Endothelial cell of umbilical vein (primary cell): ENCODE measurements at regions not wholly inside any gene's neighbourhood (a gene's known extent, or its start where the extent isn't known, plus 50 kb on each side); places are given as distances from the start of the nearest gene placed in this dataset.
A peak's percentile ranks its signal among the peaks of the same experiment; 100 is the strongest.

Experiments used
- BruUV-seq: library from RNA; stranded (reverse); fragments of 400-500 nt; replicated peaks from 2 replicates; lab custom pipeline; 2021; lab: Mats Ljungman, UMichigan
- CTCF ChIA-PET: fragments of 300-600, 350-600 bp; sonication (Branson Sonifier 250); formaldehyde crosslinking; loops from one replicate; lab custom pipeline; 2021; ENCODE audit warnings: antibody characterized with exemption, inconsistent platforms; lab: Charles Lee
- POLR2A ChIA-PET: fragments of 300-600, 350-600 bp; sonication (Branson Sonifier 250); formaldehyde crosslinking; loops from one replicate; lab custom pipeline; 2021; ENCODE audit warnings: antibody characterized with exemption, inconsistent platforms; lab: Charles Lee
- DNase-seq: peaks from one replicate; pipeline ENCODE4 v3.0.0-alpha.2; 2011; ENCODE audit warnings: low read depth, low spot score
- FAIRE-seq: peaks from 2 replicates; lab custom pipeline; 2011; peaks lifted over from hg19 to GRCh38; lab: Jason Lieb, UNC
- H2AFZ ChIP-seq: 2 replicates; pipeline ENCODE4 v1.6.0; 2012; ENCODE audit warnings: low read depth, low read length, control low read depth, inconsistent platforms
- H3K27ac ChIP-seq: 2 replicates; pipeline ENCODE4 v1.5.1; 2011; ENCODE audit warnings: low read depth, mild to moderate bottlenecking, control low read depth, low read length, moderate library complexity; ENCODE audit not compliant: insufficient read depth
- H3K27me3 ChIP-seq, 2 experiments: 2 replicates each; pipeline versions ENCODE4 v1.6.0 to v1.6.1; 2011; ENCODE audit warnings: low read length in 2 of 2, mixed read lengths in 1 of 2; ENCODE audit not compliant: control insufficient read depth in 2 of 2, insufficient read depth in 2 of 2
- H3K36me3 ChIP-seq, 2 experiments: 2 replicates in 1 of 2; 3 replicates in 1 of 2; pipeline ENCODE4 v1.5.1; 2011; ENCODE audit warnings: low read length in 2 of 2, mild to moderate bottlenecking in 1 of 2, moderate library complexity in 1 of 2; ENCODE audit not compliant: control insufficient read depth in 2 of 2, insufficient read depth in 2 of 2; ENCODE audit errors: extremely low read depth in 1 of 2
- H3K4me1 ChIP-seq: 3 replicates; pipeline ENCODE4 v1.5.1; 2011; ENCODE audit warnings: mild to moderate bottlenecking, low read length; ENCODE audit not compliant: control insufficient read depth, insufficient read depth; ENCODE audit errors: extremely low read depth
- H3K4me2 ChIP-seq: 2 replicates; pipeline ENCODE4 v1.6.1; 2011; ENCODE audit warnings: low read length, control low read depth, mixed read lengths; ENCODE audit not compliant: insufficient read depth
- H3K4me3 ChIP-seq, 3 experiments: fragments of 200-600 bp in 1 of 3; sonication (generic), shearing (Covaris generic) in 1 of 3; replicated peaks in 1 of 3; 2 replicates each; pipeline ENCODE4 v1.5.1; 2011 to 2016; ENCODE audit warnings: control low read depth in 3 of 3, low read length in 3 of 3, mild to moderate bottlenecking in 2 of 3, inconsistent platforms in 1 of 3, low read depth in 1 of 3, moderate library complexity in 1 of 3; ENCODE audit not compliant: insufficient read depth in 1 of 3
- H3K79me2 ChIP-seq: 2 replicates; pipeline ENCODE4 v1.6.0; 2012; ENCODE audit warnings: low read length, inconsistent platforms; ENCODE audit not compliant: control insufficient read depth, insufficient read depth
- H3K9ac ChIP-seq: replicated peaks from 2 replicates; pipeline ENCODE3; 2011; ENCODE audit warnings: low read length, control low read depth; ENCODE audit not compliant: insufficient read depth; ENCODE audit errors: extremely low read depth
- H3K9me1 ChIP-seq: replicated peaks from 3 replicates; pipeline ENCODE4 v1.6.0; 2011; ENCODE audit warnings: mild to moderate bottlenecking, low read length; ENCODE audit not compliant: control insufficient read depth, insufficient read depth; ENCODE audit errors: extremely low read depth
- H3K9me3 ChIP-seq: replicated peaks from 2 replicates; pipeline ENCODE4 v1.5.1; 2012; ENCODE audit warnings: low read length, inconsistent platforms; ENCODE audit not compliant: control insufficient read depth, insufficient read depth
- H4K20me1 ChIP-seq: replicated peaks from 2 replicates; pipeline ENCODE3; 2011; ENCODE audit warnings: mild to moderate bottlenecking, low read length; ENCODE audit not compliant: control insufficient read depth, insufficient read depth; ENCODE audit errors: extremely low read depth
- EZH2 ChIP-seq: IDR thresholded peaks from 2 replicates; pipeline ENCODE4 v1.6.1; 2012; ENCODE audit warnings: borderline replicate concordance, low read depth, mild to moderate bottlenecking, moderate library complexity, low read length, inconsistent platforms; ENCODE audit not compliant: severe bottlenecking
- FOS ChIP-seq: IDR thresholded peaks from 2 replicates; pipeline ENCODE4 v1.6.1; 2011; ENCODE audit warnings: mild to moderate bottlenecking, low read length, moderate library complexity, borderline replicate concordance; ENCODE audit not compliant: insufficient read depth
- GATA2 ChIP-seq: IDR thresholded peaks from 2 replicates; pipeline ENCODE4 v1.7.0; 2011; ENCODE audit warnings: low read depth, mild to moderate bottlenecking, moderate library complexity, mixed read lengths, low read length; ENCODE audit not compliant: insufficient read length, insufficient read depth
- JUN ChIP-seq: IDR thresholded peaks from 2 replicates; pipeline ENCODE4 v1.6.1; 2011; ENCODE audit warnings: borderline replicate concordance, low read depth; ENCODE audit not compliant: insufficient read length, insufficient read depth
- MYC ChIP-seq: IDR thresholded peaks from one replicate; pipeline ENCODE4 v1.6.1; 2011; ENCODE audit warnings: mild to moderate bottlenecking, low read depth, low read length
- POLR2A ChIP-seq: IDR thresholded peaks from 2 replicates; pipeline ENCODE4 v1.6.1; 2012; ENCODE audit warnings: low read depth, mild to moderate bottlenecking, control low read depth, low read length
- POLR2AphosphoS5 ChIP-seq: IDR thresholded peaks from 2 replicates; pipeline ENCODE4 v1.6.1; 2012; ENCODE audit warnings: low read depth, mild to moderate bottlenecking, control low read depth, low read length, moderate library complexity; ENCODE audit not compliant: insufficient read depth
- dilution Hi-C: fragments of 300-500 bp; cut with MboI; formaldehyde crosslinking; loops from one replicate; pipeline ENCODE4 v1.15.0; 2019; ENCODE audit warnings: low sequenced_read_pairs; ENCODE audit not compliant: extremely low pct_ligation_motif_present
- intact Hi-C: fragments of 100-400 bp; cut with micrococcal nuclease; formaldehyde crosslinking; loops from one replicate; pipeline ENCODE4 v1.10.0; 2022
- TF ChIP-seq, protein P1 (sequence below), 2 donors: IDR thresholded peaks; 1 replicate in 1 of 2; 2 replicates in 1 of 2; pipeline ENCODE4 v1.5.1; 2011; ENCODE audit warnings: low read length in 2 of 2, mild to moderate bottlenecking in 2 of 2, moderate library complexity in 2 of 2, control low read depth in 1 of 2, inconsistent platforms in 1 of 2, low read depth in 1 of 2; ENCODE audit not compliant: insufficient read depth in 1 of 2; ENCODE audit errors: extremely low read depth in 1 of 2
- TF ChIP-seq, protein P2 (sequence below): IDR thresholded peaks from 2 replicates; pipeline ENCODE4 v1.6.1; 2011; ENCODE audit not compliant: insufficient read depth, insufficient read length

DNA sequence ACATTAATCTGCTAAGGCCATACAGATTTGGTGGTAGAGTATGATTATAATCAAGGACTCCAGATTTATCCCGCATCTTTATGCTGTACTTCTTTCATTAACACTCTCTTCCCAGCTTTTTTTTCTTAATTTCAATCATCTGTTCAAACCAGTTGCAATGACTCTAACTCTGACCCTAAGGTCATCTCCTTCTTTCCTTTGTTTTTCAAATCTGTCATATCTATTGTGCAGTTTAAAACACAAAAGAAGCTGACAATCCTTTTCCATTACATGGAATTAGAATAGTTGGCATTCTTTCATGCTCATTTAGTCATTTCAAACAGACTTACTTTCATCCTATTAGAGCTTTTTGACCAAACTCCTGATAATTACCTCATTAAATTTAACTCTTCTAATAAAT is 53.6 kb upstream of the GRM5 start:
- FAIRE-seq (no peak), DNase-seq (peak; percentile 72)
- H3K4me2 ChIP-seq = no peak overlapping the region
- no peaks in the 10 kb centered on the region for H3K79me2 ChIP-seq
- H3K9me3 ChIP-seq = no peaks in the 10 kb centered on the region
- no peak overlapping the region for H3K9ac ChIP-seq
- dilution Hi-C loops (no loop called here), intact Hi-C loops (no loop called here)
- CTCF ChIA-PET = no interaction called here
- no peaks in the 10 kb centered on the region for H3K36me3 ChIP-seq
- no peak overlapping the region for H3K27ac ChIP-seq
- no peaks in the 10 kb centered on the region for H3K4me1 ChIP-seq
- TF ChIP-seq FOS (no peak), JUN (no peak), POLR2AphosphoS5 (no peak), EZH2 (no peak), POLR2A (no peak), MYC (no peak), GATA2 (no peak)
- TF ChIP-seq, protein P1, sequence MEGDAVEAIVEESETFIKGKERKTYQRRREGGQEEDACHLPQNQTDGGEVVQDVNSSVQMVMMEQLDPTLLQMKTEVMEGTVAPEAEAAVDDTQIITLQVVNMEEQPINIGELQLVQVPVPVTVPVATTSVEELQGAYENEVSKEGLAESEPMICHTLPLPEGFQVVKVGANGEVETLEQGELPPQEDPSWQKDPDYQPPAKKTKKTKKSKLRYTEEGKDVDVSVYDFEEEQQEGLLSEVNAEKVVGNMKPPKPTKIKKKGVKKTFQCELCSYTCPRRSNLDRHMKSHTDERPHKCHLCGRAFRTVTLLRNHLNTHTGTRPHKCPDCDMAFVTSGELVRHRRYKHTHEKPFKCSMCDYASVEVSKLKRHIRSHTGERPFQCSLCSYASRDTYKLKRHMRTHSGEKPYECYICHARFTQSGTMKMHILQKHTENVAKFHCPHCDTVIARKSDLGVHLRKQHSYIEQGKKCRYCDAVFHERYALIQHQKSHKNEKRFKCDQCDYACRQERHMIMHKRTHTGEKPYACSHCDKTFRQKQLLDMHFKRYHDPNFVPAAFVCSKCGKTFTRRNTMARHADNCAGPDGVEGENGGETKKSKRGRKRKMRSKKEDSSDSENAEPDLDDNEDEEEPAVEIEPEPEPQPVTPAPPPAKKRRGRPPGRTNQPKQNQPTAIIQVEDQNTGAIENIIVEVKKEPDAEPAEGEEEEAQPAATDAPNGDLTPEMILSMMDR (IDR thresholded peaks at IDR 0.05; ENCODE audit: extremely low read depth in 1 of 2, insufficient read depth in 1 of 2, low read depth in 1 of 2, low read length in 2 of 2) = no peak
- TF ChIP-seq, protein P2, sequence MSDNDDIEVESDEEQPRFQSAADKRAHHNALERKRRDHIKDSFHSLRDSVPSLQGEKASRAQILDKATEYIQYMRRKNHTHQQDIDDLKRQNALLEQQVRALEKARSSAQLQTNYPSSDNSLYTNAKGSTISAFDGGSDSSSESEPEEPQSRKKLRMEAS = no peak
- no peaks in the 10 kb centered on the region for H3K9me1 ChIP-seq
- BruUV-seq = no TSS peak
- no peaks in the 10 kb centered on the region for H4K20me1 ChIP-seq
- no peak overlapping the region for H3K4me3 ChIP-seq
- POLR2A ChIA-PET = no interaction called here
- H3K27me3 ChIP-seq = no peaks in the 10 kb centered on the region
- no peak overlapping the region for H2AFZ ChIP-seq
